Hepatocyte (in vitro differentiated cells): ENCODE measurements at regions not wholly inside any gene's neighbourhood (a gene's known extent, or its start where the extent isn't known, plus 50 kb on each side); places are given as distances from the start of the nearest gene placed in this dataset.

ENCODE experiments used
- EZH2 ChIP-seq: fragments of 200-600 bp; sonication (generic); IDR thresholded peaks from 2 replicates; pipeline ENCODE4 v1.6.1; 2016; ENCODE audit warnings: antibody characterized with exemption, mild to moderate bottlenecking, borderline replicate concordance
- TF ChIP-seq, protein P1 (sequence below): fragments of 200-600 bp; sonication (generic); IDR thresholded peaks from 2 replicates; pipeline ENCODE4 v1.5.1; 2016; ENCODE audit warnings: antibody characterized with exemption, mild to moderate bottlenecking; ENCODE audit not compliant: poor library complexity

- TF ChIP-seq, protein P1, sequence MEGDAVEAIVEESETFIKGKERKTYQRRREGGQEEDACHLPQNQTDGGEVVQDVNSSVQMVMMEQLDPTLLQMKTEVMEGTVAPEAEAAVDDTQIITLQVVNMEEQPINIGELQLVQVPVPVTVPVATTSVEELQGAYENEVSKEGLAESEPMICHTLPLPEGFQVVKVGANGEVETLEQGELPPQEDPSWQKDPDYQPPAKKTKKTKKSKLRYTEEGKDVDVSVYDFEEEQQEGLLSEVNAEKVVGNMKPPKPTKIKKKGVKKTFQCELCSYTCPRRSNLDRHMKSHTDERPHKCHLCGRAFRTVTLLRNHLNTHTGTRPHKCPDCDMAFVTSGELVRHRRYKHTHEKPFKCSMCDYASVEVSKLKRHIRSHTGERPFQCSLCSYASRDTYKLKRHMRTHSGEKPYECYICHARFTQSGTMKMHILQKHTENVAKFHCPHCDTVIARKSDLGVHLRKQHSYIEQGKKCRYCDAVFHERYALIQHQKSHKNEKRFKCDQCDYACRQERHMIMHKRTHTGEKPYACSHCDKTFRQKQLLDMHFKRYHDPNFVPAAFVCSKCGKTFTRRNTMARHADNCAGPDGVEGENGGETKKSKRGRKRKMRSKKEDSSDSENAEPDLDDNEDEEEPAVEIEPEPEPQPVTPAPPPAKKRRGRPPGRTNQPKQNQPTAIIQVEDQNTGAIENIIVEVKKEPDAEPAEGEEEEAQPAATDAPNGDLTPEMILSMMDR = no peak
- TF ChIP-seq EZH2 = no peak
These were observed 436.6 kb upstream of the GBE1 start for GRCh38 chr3:82198009-82198408.
